Right lobe of liver (tissue), 6 donors: ENCODE measurements at regions not wholly inside any gene's neighbourhood (a gene's known extent, or its start where the extent isn't known, plus 50 kb on each side); places are given as distances from the start of the nearest gene placed in this dataset.
"Not testable (repeated sequence)": the region's sequence is repeated elsewhere in the genome, so short reads cannot be mapped to it uniquely, and the experiment has no call there.

Experiments
- ATAC-seq, 4 donors: fragments of 200-7000 bp; cut with Tn5 transposase; one replicate each; pipeline ENCODE4 v1.9.1; 2020; ENCODE audit warnings: mild to moderate bottlenecking in 4 of 4, moderate library complexity in 4 of 4
- DNase-seq, 3 donors: peaks; one replicate each; pipeline ENCODE4 v3.0.0-alpha.2; 2020
- H3K27ac ChIP-seq, 3 donors: fragments of 200-600 bp; one replicate each; pipeline ENCODE4 v1.8.0; 2022
- H3K27me3 ChIP-seq, 2 donors: fragments of 200-600 bp; one replicate each; pipeline ENCODE4 v1.8.0; 2022
- H3K36me3 ChIP-seq, 4 donors: fragments of 200-600 bp; sonication (generic) in 1 of 4; one replicate each; pipeline versions ENCODE4 v1.5.1 to v1.8.0; 2017 to 2022; ENCODE audit warnings: control low read depth in 1 of 4
- H3K4me1 ChIP-seq, 4 donors: fragments of 200-600 bp; sonication (generic) in 1 of 4; one replicate each; pipeline versions ENCODE4 v1.5.1 to v1.8.0; 2017 to 2022; ENCODE audit warnings: control low read depth in 1 of 4
- H3K4me3 ChIP-seq, 3 donors: fragments of 200-600 bp; one replicate each; pipeline ENCODE4 v1.8.0; 2022
- H3K9me3 ChIP-seq, 4 donors: fragments of 200-600 bp; sonication (generic) in 1 of 4; one replicate each; pipeline versions ENCODE4 v1.5.1 to v1.8.0; 2017 to 2022; ENCODE audit warnings: control low read depth in 1 of 4
- POLR2A ChIP-seq: fragments of 450-650 bp; IDR thresholded peaks from one replicate; pipeline ENCODE4 v1.6.1; 2017; ENCODE audit warnings: antibody characterized with exemption, mild to moderate bottlenecking
- WGBS: methylation state at CpG from one replicate; pipeline ENCODE4 v1.1.6; 2018; ENCODE audit warnings: low coverage, low lambda C conversion rate; ENCODE audit not compliant: insufficient coverage; ENCODE audit errors: missing lambda C conversion rate; 5-methylcytosine and 5-hydroxymethylcytosine counted together
- intact Hi-C, 2 donors: fragments of 100-400 bp; cut with DNase I; formaldehyde crosslinking; loops; one replicate each; pipeline versions ENCODE4 v1.11.2 to v1.14.1; 2022
- TF ChIP-seq, protein P1 (sequence below), 4 donors: fragments of 200-600 bp in 3 of 4; fragments of 450-650 bp in 1 of 4; IDR thresholded peaks; one replicate each; pipeline versions ENCODE4 v1.5.1 to v1.8.0; 2016 to 2022; ENCODE audit warnings: antibody characterized with exemption in 4 of 4, mild to moderate bottlenecking in 2 of 4
- donor health status: DM: no; HTN: yes; CAD: no.
- donor health status: DM: no; HTN: no; CAD: no.
- donor health status: DM: no; HTN: no; CAD: no.
- donor health status: DM: no; HTN: yes; CAD: no.
- donor health status: DM: no; HTN: yes; CAD: no.

DNA sequence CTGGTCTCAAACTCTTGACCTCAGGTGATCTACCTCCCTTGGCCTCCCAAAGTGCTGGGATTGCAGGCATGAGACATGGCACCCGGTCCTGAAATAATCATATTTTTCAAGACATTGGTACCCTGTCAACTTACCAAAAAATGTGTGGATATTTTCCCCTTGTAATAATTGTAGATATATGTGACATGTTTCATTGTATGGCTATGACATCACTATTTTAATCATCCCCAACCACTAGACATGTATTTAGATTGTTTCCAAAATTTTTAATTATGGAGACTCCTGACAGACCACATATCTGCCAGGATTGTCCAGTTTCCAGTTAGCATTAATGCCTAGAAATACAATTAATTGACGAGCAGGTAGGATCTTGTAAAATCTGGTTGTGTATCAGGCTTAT, 96.7 kb upstream of the NEGR1 start:
- no peak overlapping the region for H3K27ac ChIP-seq
- TF ChIP-seq, protein P1, sequence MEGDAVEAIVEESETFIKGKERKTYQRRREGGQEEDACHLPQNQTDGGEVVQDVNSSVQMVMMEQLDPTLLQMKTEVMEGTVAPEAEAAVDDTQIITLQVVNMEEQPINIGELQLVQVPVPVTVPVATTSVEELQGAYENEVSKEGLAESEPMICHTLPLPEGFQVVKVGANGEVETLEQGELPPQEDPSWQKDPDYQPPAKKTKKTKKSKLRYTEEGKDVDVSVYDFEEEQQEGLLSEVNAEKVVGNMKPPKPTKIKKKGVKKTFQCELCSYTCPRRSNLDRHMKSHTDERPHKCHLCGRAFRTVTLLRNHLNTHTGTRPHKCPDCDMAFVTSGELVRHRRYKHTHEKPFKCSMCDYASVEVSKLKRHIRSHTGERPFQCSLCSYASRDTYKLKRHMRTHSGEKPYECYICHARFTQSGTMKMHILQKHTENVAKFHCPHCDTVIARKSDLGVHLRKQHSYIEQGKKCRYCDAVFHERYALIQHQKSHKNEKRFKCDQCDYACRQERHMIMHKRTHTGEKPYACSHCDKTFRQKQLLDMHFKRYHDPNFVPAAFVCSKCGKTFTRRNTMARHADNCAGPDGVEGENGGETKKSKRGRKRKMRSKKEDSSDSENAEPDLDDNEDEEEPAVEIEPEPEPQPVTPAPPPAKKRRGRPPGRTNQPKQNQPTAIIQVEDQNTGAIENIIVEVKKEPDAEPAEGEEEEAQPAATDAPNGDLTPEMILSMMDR (IDR thresholded peaks at IDR 0.05): no peak
- no peak for TF ChIP-seq POLR2A
- no peaks in the 10 kb centered on the region for H3K4me1 ChIP-seq
- DNase-seq (no peak), ATAC-seq (no peak)
- 75% methylated on average over 2 of the region's 2 CpGs for WGBS
- no peak overlapping the region for H3K4me3 ChIP-seq
- no peaks in the 10 kb centered on the region for H3K9me3 ChIP-seq
- H3K27me3 ChIP-seq: no peaks in the 10 kb centered on the region
- intact Hi-C loops: no loop called here
- H3K36me3 ChIP-seq: no peaks in the 10 kb centered on the region

GRCh38 chr1:72375226-72375625, 92.9 kb upstream of the NEGR1 start:
- ATAC-seq: no peak

GRCh38 chr1:72371259-72372035, 89.1 kb upstream of the NEGR1 start:
- no peaks in the 10 kb centered on the region for H3K4me1 ChIP-seq
- WGBS: 60% methylated on average over 3 of the region's 3 CpGs
- TF ChIP-seq, protein P1 (IDR thresholded peaks at IDR 0.05): no peak
- no peak for TF ChIP-seq POLR2A
- H3K27ac ChIP-seq: no peak overlapping the region
- no peaks in the 10 kb centered on the region for H3K27me3 ChIP-seq
- no peaks in the 10 kb centered on the region for H3K36me3 ChIP-seq
- H3K4me3 ChIP-seq: no peak overlapping the region
- intact Hi-C loops: no loop called here
- H3K9me3 ChIP-seq: no peaks in the 10 kb centered on the region
- no peak for DNase-seq
- ATAC-seq: peak in 1 of 4 donors; percentile 15

More at GRCh38 chr1:72375226-72375625, 92.9 kb upstream of the NEGR1 start:
- no peaks in the 10 kb centered on the region for H3K4me1 ChIP-seq
- no peaks in the 10 kb centered on the region for H3K9me3 ChIP-seq
- TF ChIP-seq POLR2A: no peak
- TF ChIP-seq, protein P1 (IDR thresholded peaks at IDR 0.05): no peak
- no peak for DNase-seq
- H3K27ac ChIP-seq: no peak overlapping the region
- H3K36me3 ChIP-seq: no peaks in the 10 kb centered on the region
- H3K4me3 ChIP-seq: no peak overlapping the region
- intact Hi-C loops: no loop called here
- H3K27me3 ChIP-seq: no peaks in the 10 kb centered on the region

GRCh38 chr1:72370836-72371235, 88.5 kb upstream of the NEGR1 start:
- intact Hi-C loops, DNase-seq, H3K27ac ChIP-seq, H3K4me1 ChIP-seq, H3K36me3 ChIP-seq, H3K9me3 ChIP-seq, H3K4me3 ChIP-seq, H3K27me3 ChIP-seq: not testable (repeated sequence)
- ATAC-seq: peak in 1 of 4 donors; percentile 18
- WGBS: 40% methylated on average over 1 of the region's 3 CpGs

DNA sequence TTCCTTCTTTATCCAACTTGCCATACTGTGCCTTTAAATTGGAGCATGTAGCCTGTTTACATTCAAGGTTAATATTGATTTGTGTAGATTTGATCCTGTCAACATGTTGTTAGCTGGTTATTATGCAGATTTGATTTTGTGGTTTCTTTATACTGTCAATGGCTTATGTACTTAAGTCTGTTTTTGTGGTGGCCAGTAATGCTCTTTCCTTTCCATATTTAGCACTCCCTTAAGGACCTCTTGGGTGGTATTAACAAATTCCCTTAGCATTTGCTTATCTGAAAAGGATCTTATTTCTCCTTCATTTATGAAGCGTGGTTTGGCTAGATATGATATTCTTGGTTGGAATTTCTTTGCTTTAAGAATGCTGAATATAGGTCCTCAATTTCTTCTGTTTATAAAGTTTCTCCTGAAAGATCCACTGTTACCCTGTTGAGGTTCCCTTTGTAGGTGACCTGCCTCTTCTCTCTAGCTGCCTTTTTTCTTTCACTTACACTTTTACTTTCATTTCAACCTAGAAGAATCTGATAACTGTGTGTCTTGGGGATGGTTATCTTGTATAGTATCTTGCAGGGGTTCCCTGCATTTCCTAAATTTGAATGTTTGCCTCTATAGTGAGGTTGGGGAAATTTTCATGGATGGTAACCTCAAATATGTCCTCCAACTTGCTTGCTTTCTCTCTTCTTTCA, 86.9 kb upstream of the NEGR1 start:
- TF ChIP-seq, protein P1 (IDR thresholded peaks at IDR 0.05): no peak
- TF ChIP-seq POLR2A: no peak
- Histone ChIP-seq H3K4me3 (no peak overlapping the region), H3K27me3 (no peaks in the 10 kb centered on the region), H3K4me1 (peaks cover 0 to 7% (median 0%) of the 10 kb centered on the region in 4 donors), H3K9me3 (no peaks in the 10 kb centered on the region), H3K27ac (no peak overlapping the region), H3K36me3 (no peaks in the 10 kb centered on the region)
- WGBS: 70% methylated on average over 1 of the region's 1 CpG
- ATAC-seq (no peak), DNase-seq (no peak)
- intact Hi-C loops: no loop called here
